ENCODE measurements at regions not wholly inside any gene's neighbourhood (a gene's known extent, or its start where the extent isn't known, plus 50 kb on each side); places are given as distances from the start of the nearest gene placed in this dataset.

GRCh38 chr2:8027387-8027786, 654.5 kb upstream of the ID2 start:
- no peaks in the 10 kb centered on the region for H3K36me3 ChIP-seq (ENCODE audit: control insufficient read depth, insufficient read depth, low read length)
- Mint-ChIP-seq H3K4me1 (ENCODE audit: low read depth, unreplicated experiment) (no peaks in the 10 kb centered on the region), H3K9me3 (ENCODE audit: unreplicated experiment) (no peaks in the 10 kb centered on the region), H3K36me3 (ENCODE audit: insufficient read depth, unreplicated experiment) (no peaks in the 10 kb centered on the region), H3K4me3 (ENCODE audit: unreplicated experiment) (no peak overlapping the region), H3K27ac (ENCODE audit: unreplicated experiment) (no peak overlapping the region), H3K27me3 (ENCODE audit: insufficient read depth, unreplicated experiment) (peaks cover 15% of the 10 kb centered on the region)
- intact Hi-C loops (cut with micrococcal nuclease; ENCODE audit: unreplicated experiment), result no loop called here
- no peaks in the 10 kb centered on the region for H3K9me3 ChIP-seq
- no TSS peak for BruUV-seq (replicated peaks)
- ChIA-PET CTCF (no interaction called here), POLR2A (no interaction called here)
- TF ChIP-seq CTCF (IDR thresholded peaks at IDR 0.05; ENCODE audit: insufficient read depth in 1 of 2, low read depth in 1 of 2, low read length in 1 of 2, severe bottlenecking in 1 of 2, unreplicated experiment in 1 of 2), result no peak
- H3K4me3 ChIP-seq (ENCODE audit: low read depth, low read length), result no peak overlapping the region
- H3K4me1 ChIP-seq, result no peaks in the 10 kb centered on the region
- no peaks in the 10 kb centered on the region for H3K27me3 ChIP-seq (replicated peaks; ENCODE audit: control insufficient read depth, insufficient read depth, low read length)
- no peak for DNase-seq

DNA sequence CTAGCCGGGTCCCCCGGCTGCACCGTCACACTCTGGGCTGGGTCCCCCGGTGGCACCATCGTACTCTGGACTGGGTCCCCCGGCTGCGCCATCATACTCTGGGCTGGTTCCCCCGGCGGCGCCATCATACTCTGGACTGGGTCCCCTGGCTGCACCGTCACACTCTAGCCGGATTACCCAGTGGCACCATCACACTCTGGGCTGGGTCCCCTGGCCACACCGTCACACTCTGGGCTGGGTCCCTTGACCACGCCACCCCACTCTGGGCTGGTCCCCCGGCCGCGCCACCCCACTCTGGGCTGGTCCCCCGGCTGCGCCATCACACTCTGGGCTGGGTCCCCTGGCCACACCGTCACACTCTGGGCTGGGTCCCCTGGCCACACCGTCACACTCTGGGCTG, 653.8 kb upstream of the ID2 start:
- Mint-ChIP-seq H3K27me3 (ENCODE audit: insufficient read depth, unreplicated experiment) (peaks cover 14% of the 10 kb centered on the region), H3K4me1 (ENCODE audit: low read depth, unreplicated experiment) (no peaks in the 10 kb centered on the region), H3K36me3 (ENCODE audit: insufficient read depth, unreplicated experiment) (no peaks in the 10 kb centered on the region), H3K4me3 (ENCODE audit: unreplicated experiment) (no peak overlapping the region), H3K9me3 (ENCODE audit: unreplicated experiment) (no peaks in the 10 kb centered on the region), H3K27ac (ENCODE audit: unreplicated experiment) (no peak overlapping the region)
- POLR2A ChIA-PET, result no interaction called here
- no peak for DNase-seq
- H3K4me3 ChIP-seq (ENCODE audit: low read depth, low read length), result no peak overlapping the region
- H3K36me3 ChIP-seq (ENCODE audit: control insufficient read depth, insufficient read depth, low read length), result no peaks in the 10 kb centered on the region
- no peaks in the 10 kb centered on the region for H3K4me1 ChIP-seq
- no peaks in the 10 kb centered on the region for H3K27me3 ChIP-seq (replicated peaks; ENCODE audit: control insufficient read depth, insufficient read depth, low read length)
- intact Hi-C loops (cut with micrococcal nuclease; ENCODE audit: unreplicated experiment), result no loop called here
- TF ChIP-seq CTCF (IDR thresholded peaks at IDR 0.05; ENCODE audit: insufficient read depth in 1 of 2, low read depth in 1 of 2, low read length in 1 of 2, severe bottlenecking in 1 of 2, unreplicated experiment in 1 of 2), result no peak
- CTCF ChIA-PET, result no interaction called here
- no TSS peak for BruUV-seq (replicated peaks)
- H3K9me3 ChIP-seq, result no peaks in the 10 kb centered on the region; the same call in 1 of the 2 replicates

- CTCF ChIA-PET, result no interaction called here
- Mint-ChIP-seq H3K27ac (ENCODE audit: unreplicated experiment) (no peak overlapping the region), H3K4me1 (ENCODE audit: low read depth, unreplicated experiment) (no peaks in the 10 kb centered on the region), H3K36me3 (ENCODE audit: insufficient read depth, unreplicated experiment) (no peaks in the 10 kb centered on the region), H3K9me3 (ENCODE audit: unreplicated experiment) (no peaks in the 10 kb centered on the region), H3K27me3 (ENCODE audit: insufficient read depth, unreplicated experiment) (peaks cover 12% of the 10 kb centered on the region), H3K4me3 (ENCODE audit: unreplicated experiment) (no peak overlapping the region)
- Histone ChIP-seq H3K4me3 (ENCODE audit: low read depth, low read length) (no peak overlapping the region), H3K4me1 (no peaks in the 10 kb centered on the region), H3K27me3 (replicated peaks; ENCODE audit: control insufficient read depth, insufficient read depth, low read length) (no peaks in the 10 kb centered on the region), H3K9me3 (no peaks in the 10 kb centered on the region; the same call in 1 of the 2 replicates), H3K36me3 (ENCODE audit: control insufficient read depth, insufficient read depth, low read length) (no peaks in the 10 kb centered on the region)
- no TSS peak for BruUV-seq (replicated peaks)
- TF ChIP-seq CTCF (IDR thresholded peaks at IDR 0.05; ENCODE audit: insufficient read depth in 1 of 2, low read depth in 1 of 2, low read length in 1 of 2, severe bottlenecking in 1 of 2, unreplicated experiment in 1 of 2), result no peak
- no peak for DNase-seq
- intact Hi-C loops (cut with micrococcal nuclease; ENCODE audit: unreplicated experiment), result no loop called here
- POLR2A ChIA-PET, result no interaction called here
Measured at GRCh38 chr2:8028436-8028835, 653.4 kb upstream of the ID2 start.

Data from Caco-2 (cell line).